RKO (cell line): ENCODE measurements at regions not wholly inside any gene's neighbourhood (a gene's known extent, or its start where the extent isn't known, plus 50 kb on each side); places are given as distances from the start of the nearest gene placed in this dataset.
"Not testable (repeated sequence)": the region's sequence is repeated elsewhere in the genome, so short reads cannot be mapped to it uniquely, and the experiment has no call there.

Experiments
- DNase-seq: peaks from one replicate; pipeline ENCODE4 v3.0.0-alpha.2; 2016; ENCODE audit warnings: low spot score

GRCh38 chr1:219726480-219727272, 113.8 kb upstream of the ZC3H11B start:
- DNase-seq, result no peak

GRCh38 chr1:219724440-219724839, 111.5 kb upstream of the ZC3H11B start:
- DNase-seq, result no peak

DNA sequence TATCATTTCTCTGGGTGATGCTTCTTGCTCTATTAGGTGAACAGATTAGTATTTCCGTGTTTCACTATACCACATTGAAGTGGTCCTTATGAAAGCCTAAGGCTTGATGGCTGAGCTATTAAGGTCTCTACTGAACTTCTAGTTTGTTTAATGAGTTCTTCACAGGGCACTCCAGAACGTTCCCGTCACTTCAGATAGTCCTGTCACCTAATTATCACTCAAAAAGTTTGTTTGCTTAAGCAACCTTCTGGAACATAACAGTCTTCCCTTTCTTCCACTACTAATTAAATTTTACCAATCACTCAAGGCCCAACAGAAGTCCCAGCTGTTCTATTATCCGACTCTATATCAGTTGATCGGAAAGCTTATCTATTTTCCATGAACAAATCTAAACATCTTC, 104.6 kb upstream of the ZC3H11B start:
- no peak for DNase-seq

GRCh38 chr1:219716611-219717114, 103.8 kb upstream of the ZC3H11B start:
- DNase-seq, result no peak

DNA sequence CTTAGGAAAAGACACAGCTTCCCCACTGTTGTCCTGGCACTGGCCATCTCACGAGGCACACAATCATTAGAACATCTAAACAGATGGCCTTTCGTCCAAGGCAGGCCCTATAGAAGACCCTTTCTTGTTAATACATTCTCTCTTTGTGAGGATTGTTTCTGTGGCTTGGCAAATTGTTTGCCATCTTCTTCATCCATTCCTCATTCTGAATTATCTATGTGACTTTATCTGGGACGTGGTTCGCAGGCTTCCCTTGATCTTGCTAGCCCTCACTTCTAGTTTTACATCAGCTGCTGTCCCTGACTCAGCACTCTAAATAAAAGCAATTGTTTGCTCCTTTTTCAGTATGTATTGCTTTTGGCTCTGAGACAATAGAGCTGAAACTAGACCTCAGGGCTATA, 101.1 kb upstream of the ZC3H11B start:
- no peak for DNase-seq

DNA sequence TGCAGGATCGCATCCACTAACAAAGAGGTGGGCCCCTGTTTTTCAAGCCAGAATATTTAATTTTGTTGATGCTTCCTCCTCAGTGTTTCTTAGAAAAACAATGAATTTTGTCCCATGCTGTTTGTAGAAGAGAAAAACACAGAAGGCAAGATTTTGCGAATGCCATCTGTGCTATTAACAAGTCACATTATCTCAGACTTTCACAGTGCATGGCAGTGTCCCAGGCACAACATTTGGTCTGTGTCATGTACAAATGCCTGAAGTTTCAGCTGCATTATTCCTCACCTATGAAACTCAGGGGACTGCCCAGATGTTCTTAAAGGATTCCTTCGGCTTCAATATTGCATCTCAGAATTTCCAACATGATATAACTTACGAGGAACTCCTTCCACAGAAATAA, 99.6 kb upstream of the ZC3H11B start:
- no peak for DNase-seq

- DNase-seq, result no peak
Measured at GRCh38 chr1:219710529-219711194, 97.8 kb upstream of the ZC3H11B start.

DNA sequence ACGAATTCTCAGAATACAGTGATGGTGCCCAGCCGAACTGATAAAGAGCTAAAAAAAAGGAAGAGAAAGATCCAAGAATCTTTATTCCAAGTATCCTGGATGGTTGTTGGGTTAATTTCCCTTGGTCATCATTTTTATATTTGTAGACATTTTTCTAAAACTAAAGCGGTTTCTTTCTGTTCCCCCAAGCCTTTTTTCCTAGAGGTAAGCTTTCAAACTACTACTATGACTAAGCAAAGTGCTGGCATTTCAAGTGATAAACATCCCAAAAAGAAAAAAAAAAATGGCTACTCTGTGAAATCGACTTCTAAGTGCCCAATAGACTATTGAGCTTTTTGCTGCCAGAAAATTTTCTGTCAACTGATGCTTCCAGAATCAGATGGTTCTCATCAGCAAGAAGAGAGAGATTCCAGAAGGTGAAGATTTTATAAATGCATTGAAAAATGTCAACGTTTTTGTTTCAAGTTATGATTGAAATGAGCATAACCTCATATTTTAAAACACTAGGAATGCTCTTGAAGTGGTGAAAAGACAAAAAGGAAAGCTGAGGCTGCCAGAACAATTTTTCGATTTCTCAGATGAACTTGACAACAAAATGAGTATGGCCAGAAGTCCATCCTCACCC, 96.1 kb upstream of the ZC3H11B start:
- DNase-seq, result no peak

- DNase-seq, result not testable (repeated sequence)
Measured at GRCh38 chr1:219707885-219708284, 95.0 kb upstream of the ZC3H11B start.

DNA sequence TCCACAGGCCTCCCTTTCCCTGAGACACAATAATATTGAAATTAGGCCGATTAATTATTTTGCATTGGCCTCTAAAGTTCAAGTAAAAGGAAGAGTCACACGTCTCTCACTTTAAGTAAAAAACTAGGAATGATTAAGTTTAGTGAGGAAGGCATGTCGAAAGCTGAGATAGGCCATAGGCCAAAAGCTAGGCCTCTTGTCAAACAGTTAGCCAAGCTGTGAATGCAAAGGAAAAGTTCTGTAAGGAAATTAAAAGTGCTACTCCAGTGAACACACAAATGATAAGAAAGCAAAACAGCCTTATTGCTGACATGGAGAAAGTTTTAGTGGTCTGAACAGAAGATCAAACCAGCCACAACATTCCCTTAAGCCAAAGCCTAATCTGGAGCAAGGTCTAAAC, 91.4 kb upstream of the ZC3H11B start:
- DNase-seq, result not testable (repeated sequence)

- DNase-seq, result no peak
Measured at GRCh38 chr1:219703368-219703639, 90.4 kb upstream of the ZC3H11B start.

- no peak for DNase-seq
Measured at GRCh38 chr1:219701476-219701875, 88.6 kb upstream of the ZC3H11B start.

DNA sequence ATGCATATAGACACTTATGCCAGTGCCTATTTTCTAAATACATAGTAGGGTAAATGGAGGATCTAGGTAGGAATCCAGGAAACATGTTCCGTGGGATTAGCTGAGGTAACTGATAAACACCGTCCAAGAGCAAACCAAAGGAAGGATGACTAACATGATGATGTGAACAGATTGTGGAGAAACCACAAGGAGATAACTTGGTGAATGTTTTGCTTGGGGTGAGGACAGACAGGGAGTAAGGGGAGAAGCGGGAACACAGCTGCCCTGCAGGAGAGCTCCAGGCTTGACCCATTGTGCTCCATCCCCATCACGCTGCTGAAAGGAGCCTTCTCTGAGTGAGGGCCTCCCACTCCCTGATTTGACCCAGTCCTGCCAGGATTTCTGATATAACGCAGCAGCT, 87.0 kb upstream of the ZC3H11B start:
- DNase-seq, result no peak

- no peak for DNase-seq
Measured at GRCh38 chr1:219697682-219698081, 84.8 kb upstream of the ZC3H11B start.

DNA sequence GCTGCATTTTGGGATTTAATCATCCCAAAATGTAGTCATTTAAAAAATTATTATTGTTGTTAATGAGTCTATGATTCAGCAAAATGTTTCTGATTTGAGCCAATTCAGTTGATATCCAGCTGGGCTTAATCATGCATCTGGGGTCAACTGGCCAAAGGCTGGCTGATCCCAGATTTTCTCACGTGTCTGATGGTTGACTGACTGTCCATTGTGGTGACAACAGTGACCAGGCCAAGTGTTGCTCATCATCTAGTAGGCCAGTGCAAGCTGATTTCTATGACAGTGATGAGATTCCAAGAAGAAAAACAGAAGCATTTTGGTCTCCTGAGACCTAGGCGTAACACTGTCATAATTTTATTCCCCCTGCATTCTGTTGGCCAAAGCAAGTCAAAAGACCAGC, 80.1 kb upstream of the ZC3H11B start:
- DNase-seq, result no peak

DNA sequence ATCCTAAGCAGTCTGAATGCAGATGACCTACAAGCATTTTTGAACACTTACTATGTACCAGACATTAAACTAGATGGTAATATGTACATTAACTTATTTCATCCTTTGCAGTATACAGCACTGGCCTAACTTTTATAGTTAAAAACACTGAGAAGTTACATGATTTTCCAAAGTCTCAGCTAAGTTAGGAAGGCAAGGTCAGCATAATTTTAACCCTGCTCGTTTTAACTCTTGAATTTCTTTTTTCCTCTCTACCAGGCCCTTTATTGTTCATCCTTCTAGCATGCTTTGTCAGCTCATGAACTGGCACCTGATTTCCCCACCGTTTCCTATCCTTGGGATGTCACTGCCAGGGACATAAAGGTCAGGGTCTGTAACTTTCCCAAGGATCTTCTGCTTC, 76.9 kb upstream of the ZC3H11B start:
- DNase-seq, result no peak

GRCh38 chr1:219687779-219688178, 74.9 kb upstream of the ZC3H11B start:
- no peak for DNase-seq

DNA sequence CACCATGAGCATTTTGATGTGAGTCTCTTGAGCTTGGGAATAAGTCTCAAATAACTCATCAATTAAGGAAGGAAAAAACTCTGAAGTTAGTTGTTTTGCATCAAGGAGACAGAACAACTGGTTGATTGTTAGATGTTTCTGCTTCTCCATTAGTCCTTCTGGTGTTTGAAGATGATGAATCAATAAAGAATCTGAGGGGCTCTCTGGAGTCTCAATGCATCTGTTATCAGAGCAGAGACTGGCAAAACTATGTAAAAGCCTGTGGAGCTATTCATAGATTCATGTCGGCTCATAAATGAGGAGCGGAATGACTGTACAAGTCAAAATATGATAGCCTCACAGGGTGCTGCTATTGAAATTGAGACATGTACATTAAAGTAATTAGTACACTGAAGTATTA, 73.3 kb upstream of the ZC3H11B start:
- no peak for DNase-seq

DNA sequence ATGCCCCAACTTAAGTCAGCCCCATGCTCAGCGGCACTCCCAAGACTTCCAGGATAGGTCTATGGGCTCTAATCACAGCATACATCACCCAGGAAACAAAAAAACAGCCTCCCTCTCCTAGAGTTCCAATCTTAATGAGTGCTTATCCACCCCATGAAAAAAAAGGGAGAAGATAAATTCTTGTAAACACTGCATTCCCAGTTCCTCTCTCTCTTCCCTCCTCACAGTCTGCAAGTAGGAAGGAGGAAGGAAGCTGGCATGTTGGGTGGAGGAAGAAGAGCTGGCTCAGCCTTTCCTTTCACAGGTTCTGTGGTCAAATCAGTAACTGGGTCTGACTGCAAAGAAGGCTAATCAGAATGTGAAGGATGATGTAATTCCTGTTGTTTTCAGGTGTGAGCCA, 69.9 kb upstream of the ZC3H11B start:
- DNase-seq, result no peak

DNA sequence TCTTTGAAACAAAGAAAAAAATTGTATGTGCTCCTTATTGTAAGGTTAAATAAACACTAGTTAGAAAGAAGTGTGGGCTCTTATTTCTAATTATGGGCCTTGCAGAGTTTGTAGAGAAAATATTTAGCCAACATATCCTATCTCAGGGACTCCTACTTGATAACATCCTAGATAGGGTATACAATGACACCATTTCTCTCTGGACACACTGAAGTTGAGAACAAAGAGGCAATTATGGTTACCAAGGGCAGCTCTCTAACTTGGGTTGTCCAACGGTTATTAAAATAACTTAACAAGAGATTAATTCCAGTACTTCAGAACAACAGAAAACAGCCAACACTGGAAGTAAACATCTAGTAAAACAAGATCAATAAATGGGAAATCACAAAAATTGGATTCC, 69.0 kb upstream of the ZC3H11B start:
- DNase-seq, result no peak

GRCh38 chr1:219676012-219676765, 63.3 kb upstream of the ZC3H11B start:
- DNase-seq, result no peak

DNA sequence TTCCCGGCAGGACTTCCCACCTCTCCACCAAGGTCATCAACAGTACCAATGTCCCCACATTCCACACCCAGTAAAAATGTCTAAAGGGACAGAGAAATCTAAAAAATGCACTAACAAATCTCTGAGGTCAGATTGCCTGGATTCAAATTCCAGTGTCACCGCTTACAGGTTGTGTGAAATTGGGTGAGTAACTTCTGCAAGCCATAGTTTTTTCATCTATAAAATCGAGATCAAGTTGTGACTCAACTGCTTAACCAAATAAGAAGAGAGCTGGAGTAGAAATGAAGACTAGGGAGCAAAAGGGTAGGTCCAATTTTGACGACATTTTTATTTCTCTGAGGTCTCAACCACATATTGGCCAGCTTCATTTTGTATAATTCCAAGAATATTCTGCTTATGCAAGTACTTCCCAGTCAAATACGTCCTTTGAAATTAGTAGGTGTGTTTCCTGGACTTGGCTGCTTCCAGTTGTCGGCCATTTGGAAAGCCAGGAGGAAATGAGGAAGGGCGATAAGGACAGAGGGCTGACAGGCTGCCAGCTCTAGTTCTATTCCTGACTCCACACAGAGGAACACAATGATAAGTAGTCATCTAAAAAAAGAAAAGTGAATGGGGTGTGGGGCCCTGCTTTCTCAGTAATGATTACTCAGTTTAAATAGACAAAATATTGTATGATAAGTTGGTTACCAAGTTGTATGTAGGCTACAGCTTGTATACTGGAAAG, 57.7 kb upstream of the ZC3H11B start:
- DNase-seq, result no peak
